ENCODE measurements at regions not wholly inside any gene's neighbourhood (a gene's known extent, or its start where the extent isn't known, plus 50 kb on each side); places are given as distances from the start of the nearest gene placed in this dataset.

- no peak overlapping the region for H3K9ac ChIP-seq (ENCODE audit: low read length)
- H3K4me2 ChIP-seq (ENCODE audit: low read depth, low read length), result no peak overlapping the region
- H3K4me1 ChIP-seq (ENCODE audit: low read length), result no peaks in the 10 kb centered on the region
- no peak for DNase-seq
- H3K27ac ChIP-seq (ENCODE audit: low read length), result no peak overlapping the region
- no peaks in the 10 kb centered on the region for H4K20me1 ChIP-seq (ENCODE audit: insufficient read depth, low read length)
- H3K9me2 ChIP-seq (replicated peaks; ENCODE audit: insufficient read depth, low read length), result no peaks in the 10 kb centered on the region
- no peak overlapping the region for H2AFZ ChIP-seq (ENCODE audit: low read length)
- TF ChIP-seq EZH2 (optimal IDR thresholded peaks at IDR 0.05; ENCODE audit: low read depth, low read length) (no peak), EZH2phosphoT487 (IDR thresholded peaks at IDR 0.05; ENCODE audit: low read length) (no peak), CTCF (IDR thresholded peaks at IDR 0.05; ENCODE audit: low read length) (no peak)
- no peaks in the 10 kb centered on the region for H3F3A ChIP-seq (ENCODE audit: insufficient read depth, low read length)
- no peaks in the 10 kb centered on the region for H3K9me3 ChIP-seq (replicated peaks; ENCODE audit: insufficient read depth, low read length)
- H3K79me2 ChIP-seq (ENCODE audit: low read length), result no peaks in the 10 kb centered on the region
- no peaks in the 10 kb centered on the region for H3K36me3 ChIP-seq (replicated peaks; ENCODE audit: insufficient read depth, low read length)
- H3K4me3 ChIP-seq (ENCODE audit: low read length), result no peak overlapping the region
- H3K27me3 ChIP-seq (replicated peaks; ENCODE audit: insufficient read depth, low read length), result no peaks in the 10 kb centered on the region
These were observed 91.5 kb upstream of the DHX15 start for GRCh38 chr4:24675721-24676389.

GRCh38 chr4:24677909-24678308 is 93.6 kb upstream of the DHX15 start:
- H3K9me2 ChIP-seq (replicated peaks; ENCODE audit: insufficient read depth, low read length), result no peaks in the 10 kb centered on the region
- no peaks in the 10 kb centered on the region for H3K79me2 ChIP-seq (ENCODE audit: low read length)
- no peak for TF ChIP-seq CTCF (IDR thresholded peaks at IDR 0.05; ENCODE audit: low read length)
- no peak for TF ChIP-seq EZH2phosphoT487 (IDR thresholded peaks at IDR 0.05; ENCODE audit: low read length)
- no peak for TF ChIP-seq EZH2 (optimal IDR thresholded peaks at IDR 0.05; ENCODE audit: low read depth, low read length)
- no peaks in the 10 kb centered on the region for H3F3A ChIP-seq (ENCODE audit: insufficient read depth, low read length)
- H3K4me3 ChIP-seq (ENCODE audit: low read length), result no peak overlapping the region
- no peaks in the 10 kb centered on the region for H3K27me3 ChIP-seq (replicated peaks; ENCODE audit: insufficient read depth, low read length)
- H3K9ac ChIP-seq (ENCODE audit: low read length), result no peak overlapping the region
- no peaks in the 10 kb centered on the region for H3K9me3 ChIP-seq (replicated peaks; ENCODE audit: insufficient read depth, low read length)
- no peaks in the 10 kb centered on the region for H3K36me3 ChIP-seq (replicated peaks; ENCODE audit: insufficient read depth, low read length)
- H2AFZ ChIP-seq (ENCODE audit: low read length), result no peak overlapping the region
- no peaks in the 10 kb centered on the region for H3K4me1 ChIP-seq (ENCODE audit: low read length)
- no peak for DNase-seq
- H3K4me2 ChIP-seq (ENCODE audit: low read depth, low read length), result no peak overlapping the region
- no peak overlapping the region for H3K27ac ChIP-seq (ENCODE audit: low read length)
- H4K20me1 ChIP-seq (ENCODE audit: insufficient read depth, low read length), result no peaks in the 10 kb centered on the region

- H3K4me3 ChIP-seq (ENCODE audit: low read length), result no peak overlapping the region
- no peaks in the 10 kb centered on the region for H3K9me2 ChIP-seq (replicated peaks; ENCODE audit: insufficient read depth, low read length)
- H3K27ac ChIP-seq (ENCODE audit: low read length), result no peak overlapping the region
- no peak overlapping the region for H2AFZ ChIP-seq (ENCODE audit: low read length)
- H3K79me2 ChIP-seq (ENCODE audit: low read length), result no peaks in the 10 kb centered on the region
- H3K36me3 ChIP-seq (replicated peaks; ENCODE audit: insufficient read depth, low read length), result no peaks in the 10 kb centered on the region
- no peaks in the 10 kb centered on the region for H3K27me3 ChIP-seq (replicated peaks; ENCODE audit: insufficient read depth, low read length)
- H3K9me3 ChIP-seq (replicated peaks; ENCODE audit: insufficient read depth, low read length), result no peaks in the 10 kb centered on the region
- no peaks in the 10 kb centered on the region for H4K20me1 ChIP-seq (ENCODE audit: insufficient read depth, low read length)
- no peak for TF ChIP-seq EZH2 (optimal IDR thresholded peaks at IDR 0.05; ENCODE audit: low read depth, low read length)
- TF ChIP-seq CTCF (IDR thresholded peaks at IDR 0.05; ENCODE audit: low read length), result no peak
- no peak for TF ChIP-seq EZH2phosphoT487 (IDR thresholded peaks at IDR 0.05; ENCODE audit: low read length)
- H3K9ac ChIP-seq (ENCODE audit: low read length), result no peak overlapping the region
- no peak for DNase-seq
- no peaks in the 10 kb centered on the region for H3K4me1 ChIP-seq (ENCODE audit: low read length)
- H3F3A ChIP-seq (ENCODE audit: insufficient read depth, low read length), result no peaks in the 10 kb centered on the region
- no peak overlapping the region for H3K4me2 ChIP-seq (ENCODE audit: low read depth, low read length)
These were observed 96.5 kb upstream of the DHX15 start for GRCh38 chr4:24680746-24681448.
